ENCODE measurements at regions not wholly inside any gene's neighbourhood (a gene's known extent, or its start where the extent isn't known, plus 50 kb on each side); places are given as distances from the start of the nearest gene placed in this dataset.

DNA sequence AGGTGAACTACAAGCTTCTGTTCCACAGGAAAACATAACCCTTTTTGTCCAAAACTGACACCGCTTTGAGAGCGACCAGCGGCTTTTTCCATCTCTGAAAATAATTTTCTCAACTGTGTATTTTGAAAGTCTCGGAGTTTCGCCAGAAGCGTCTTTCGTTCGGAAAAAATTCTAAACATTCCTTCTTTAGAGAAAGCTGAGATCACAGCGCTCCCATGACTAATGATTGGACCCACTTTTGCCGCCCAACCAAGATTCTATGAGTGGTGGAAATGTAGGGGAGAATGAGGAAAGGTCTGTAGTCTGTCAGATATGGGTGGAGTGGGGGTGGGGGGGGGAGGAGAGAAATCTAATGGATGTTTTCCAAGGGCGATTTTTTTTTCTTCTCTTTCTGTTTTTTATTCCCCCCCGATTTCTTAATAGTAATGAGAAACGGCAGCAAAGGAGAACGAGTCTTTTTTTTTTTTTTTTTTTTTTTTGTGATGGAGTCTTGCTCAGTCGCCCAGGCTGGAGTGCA lies 189.3 kb downstream of the TRIM27 start:
- H3K79me2 ChIP-seq (replicated peaks; ENCODE audit: insufficient read depth, low read length): no peaks in the 10 kb centered on the region
- no peak overlapping the region for H3K27ac ChIP-seq (ENCODE audit: low read length)
- H3K9me2 ChIP-seq (ENCODE audit: insufficient read depth, low read length): no peaks in the 10 kb centered on the region
- no peak overlapping the region for H2AFZ ChIP-seq (ENCODE audit: low read depth, low read length)
- no peak overlapping the region for H3K4me2 ChIP-seq (ENCODE audit: low read length)
- H3K36me3 ChIP-seq (ENCODE audit: insufficient read depth, low read length): no peaks in the 10 kb centered on the region
- H3F3A ChIP-seq (ENCODE audit: insufficient read depth, low read length, poor library complexity, severe bottlenecking): no peaks in the 10 kb centered on the region
- H4K20me1 ChIP-seq (ENCODE audit: insufficient read depth): no peaks in the 10 kb centered on the region
- no peak overlapping the region for H3K9ac ChIP-seq (ENCODE audit: low read length)
- H3K27me3 ChIP-seq (ENCODE audit: insufficient read depth, low read depth, low read length): peaks cover 98% of the 10 kb centered on the region
- H3K9me3 ChIP-seq (ENCODE audit: low read length): peaks cover 8% of the 10 kb centered on the region
- no peak for TF ChIP-seq EZH2 (IDR thresholded peaks at IDR 0.05; ENCODE audit: borderline replicate concordance, insufficient read depth, low read length, poor library complexity, severe bottlenecking)
- TF ChIP-seq SMC3 (conservative IDR thresholded peaks at IDR 0.05; ENCODE audit: poor library complexity): no peak
- no peak for TF ChIP-seq POLR2AphosphoS5 (IDR thresholded peaks at IDR 0.05)
- TF ChIP-seq, protein P1, sequence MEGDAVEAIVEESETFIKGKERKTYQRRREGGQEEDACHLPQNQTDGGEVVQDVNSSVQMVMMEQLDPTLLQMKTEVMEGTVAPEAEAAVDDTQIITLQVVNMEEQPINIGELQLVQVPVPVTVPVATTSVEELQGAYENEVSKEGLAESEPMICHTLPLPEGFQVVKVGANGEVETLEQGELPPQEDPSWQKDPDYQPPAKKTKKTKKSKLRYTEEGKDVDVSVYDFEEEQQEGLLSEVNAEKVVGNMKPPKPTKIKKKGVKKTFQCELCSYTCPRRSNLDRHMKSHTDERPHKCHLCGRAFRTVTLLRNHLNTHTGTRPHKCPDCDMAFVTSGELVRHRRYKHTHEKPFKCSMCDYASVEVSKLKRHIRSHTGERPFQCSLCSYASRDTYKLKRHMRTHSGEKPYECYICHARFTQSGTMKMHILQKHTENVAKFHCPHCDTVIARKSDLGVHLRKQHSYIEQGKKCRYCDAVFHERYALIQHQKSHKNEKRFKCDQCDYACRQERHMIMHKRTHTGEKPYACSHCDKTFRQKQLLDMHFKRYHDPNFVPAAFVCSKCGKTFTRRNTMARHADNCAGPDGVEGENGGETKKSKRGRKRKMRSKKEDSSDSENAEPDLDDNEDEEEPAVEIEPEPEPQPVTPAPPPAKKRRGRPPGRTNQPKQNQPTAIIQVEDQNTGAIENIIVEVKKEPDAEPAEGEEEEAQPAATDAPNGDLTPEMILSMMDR (IDR thresholded peaks at IDR 0.05; ENCODE audit: poor library complexity, severe bottlenecking): no peak
- TF ChIP-seq, protein P2, sequence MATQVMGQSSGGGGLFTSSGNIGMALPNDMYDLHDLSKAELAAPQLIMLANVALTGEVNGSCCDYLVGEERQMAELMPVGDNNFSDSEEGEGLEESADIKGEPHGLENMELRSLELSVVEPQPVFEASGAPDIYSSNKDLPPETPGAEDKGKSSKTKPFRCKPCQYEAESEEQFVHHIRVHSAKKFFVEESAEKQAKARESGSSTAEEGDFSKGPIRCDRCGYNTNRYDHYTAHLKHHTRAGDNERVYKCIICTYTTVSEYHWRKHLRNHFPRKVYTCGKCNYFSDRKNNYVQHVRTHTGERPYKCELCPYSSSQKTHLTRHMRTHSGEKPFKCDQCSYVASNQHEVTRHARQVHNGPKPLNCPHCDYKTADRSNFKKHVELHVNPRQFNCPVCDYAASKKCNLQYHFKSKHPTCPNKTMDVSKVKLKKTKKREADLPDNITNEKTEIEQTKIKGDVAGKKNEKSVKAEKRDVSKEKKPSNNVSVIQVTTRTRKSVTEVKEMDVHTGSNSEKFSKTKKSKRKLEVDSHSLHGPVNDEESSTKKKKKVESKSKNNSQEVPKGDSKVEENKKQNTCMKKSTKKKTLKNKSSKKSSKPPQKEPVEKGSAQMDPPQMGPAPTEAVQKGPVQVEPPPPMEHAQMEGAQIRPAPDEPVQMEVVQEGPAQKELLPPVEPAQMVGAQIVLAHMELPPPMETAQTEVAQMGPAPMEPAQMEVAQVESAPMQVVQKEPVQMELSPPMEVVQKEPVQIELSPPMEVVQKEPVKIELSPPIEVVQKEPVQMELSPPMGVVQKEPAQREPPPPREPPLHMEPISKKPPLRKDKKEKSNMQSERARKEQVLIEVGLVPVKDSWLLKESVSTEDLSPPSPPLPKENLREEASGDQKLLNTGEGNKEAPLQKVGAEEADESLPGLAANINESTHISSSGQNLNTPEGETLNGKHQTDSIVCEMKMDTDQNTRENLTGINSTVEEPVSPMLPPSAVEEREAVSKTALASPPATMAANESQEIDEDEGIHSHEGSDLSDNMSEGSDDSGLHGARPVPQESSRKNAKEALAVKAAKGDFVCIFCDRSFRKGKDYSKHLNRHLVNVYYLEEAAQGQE (IDR thresholded peaks at IDR 0.05; ENCODE audit: borderline replicate concordance): no peak
- no peak for TF ChIP-seq TAF1 (IDR thresholded peaks at IDR 0.05; ENCODE audit: low read depth)
- TF ChIP-seq RAD21 (conservative IDR thresholded peaks at IDR 0.05): no peak
- TF ChIP-seq MXI1 (conservative IDR thresholded peaks at IDR 0.05; ENCODE audit: poor library complexity, severe bottlenecking): no peak
- TF ChIP-seq EP300 (conservative IDR thresholded peaks at IDR 0.05; ENCODE audit: poor library complexity, severe bottlenecking): no peak
- H3K4me3 ChIP-seq (ENCODE audit: low read length): no peak overlapping the region

DNA sequence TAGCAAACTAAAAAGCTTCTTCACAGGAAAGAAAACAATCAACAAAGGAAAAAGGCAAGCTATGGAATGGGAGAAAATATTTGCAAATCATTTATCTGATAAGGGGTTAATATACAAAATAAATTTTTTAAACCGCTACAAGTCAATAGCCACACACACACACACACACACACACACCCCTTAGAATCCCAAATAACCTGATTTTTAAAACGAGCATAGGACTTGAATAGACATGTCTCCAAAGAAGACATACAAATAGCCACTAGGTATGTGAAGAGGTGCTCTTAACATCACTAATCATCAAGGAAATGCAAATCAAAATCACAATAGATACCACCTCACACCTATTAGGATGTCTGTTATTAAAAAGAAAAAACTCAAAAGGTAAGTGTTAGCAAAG lies 187.7 kb downstream of the TRIM27 start:
- Histone ChIP-seq H3K9me2 (ENCODE audit: insufficient read depth, low read length) (no peaks in the 10 kb centered on the region), H3K27me3 (ENCODE audit: insufficient read depth, low read depth, low read length) (peaks cover 97% of the 10 kb centered on the region), H3K9ac (ENCODE audit: low read length) (no peak overlapping the region), H3K4me3 (ENCODE audit: low read length) (no peak overlapping the region), H3K4me2 (ENCODE audit: low read length) (no peak overlapping the region), H4K20me1 (ENCODE audit: insufficient read depth) (no peaks in the 10 kb centered on the region), H3F3A (ENCODE audit: insufficient read depth, low read length, poor library complexity, severe bottlenecking) (no peaks in the 10 kb centered on the region), H2AFZ (ENCODE audit: low read depth, low read length) (no peak overlapping the region), H3K36me3 (ENCODE audit: insufficient read depth, low read length) (no peaks in the 10 kb centered on the region), H3K79me2 (replicated peaks; ENCODE audit: insufficient read depth, low read length) (no peaks in the 10 kb centered on the region), H3K9me3 (ENCODE audit: low read length) (peaks cover 8% of the 10 kb centered on the region), H3K27ac (ENCODE audit: low read length) (no peak overlapping the region)
- no peak for TF ChIP-seq EZH2 (IDR thresholded peaks at IDR 0.05; ENCODE audit: borderline replicate concordance, insufficient read depth, low read length, poor library complexity, severe bottlenecking)
- no peak for TF ChIP-seq MXI1 (conservative IDR thresholded peaks at IDR 0.05; ENCODE audit: poor library complexity, severe bottlenecking)
- no peak for TF ChIP-seq EP300 (conservative IDR thresholded peaks at IDR 0.05; ENCODE audit: poor library complexity, severe bottlenecking)
- TF ChIP-seq RAD21 (conservative IDR thresholded peaks at IDR 0.05): no peak
- TF ChIP-seq, protein P2 (IDR thresholded peaks at IDR 0.05; ENCODE audit: borderline replicate concordance): no peak

Data from neural cell (in vitro differentiated cells).